Panc1 (cell line): ENCODE measurements at regions not wholly inside any gene's neighbourhood (a gene's known extent, or its start where the extent isn't known, plus 50 kb on each side); places are given as distances from the start of the nearest gene placed in this dataset.

Experiments
- ATAC-seq: fragments of 200-7000 bp; cut with Tn5 transposase; 2 replicates; pipeline ENCODE4 v1.9.1; 2020; ENCODE audit warnings: mild to moderate bottlenecking, moderate library complexity
- BruUV-seq: library from RNA; stranded (reverse); fragments of 400-500 nt; replicated peaks from 2 replicates; lab custom pipeline; 2021; lab: Mats Ljungman, UMichigan
- CTCF ChIA-PET: fragments of 300-600 bp; sonication (Branson Sonifier 250); formaldehyde crosslinking; loops from one replicate; lab custom pipeline; 2022; ENCODE audit warnings: antibody characterized with exemption; lab: Charles Lee
- POLR2A ChIA-PET: fragments of 300-600 bp; sonication (Branson Sonifier 250); formaldehyde crosslinking; loops from one replicate; lab custom pipeline; 2022; ENCODE audit warnings: antibody characterized with exemption; lab: Charles Lee
- DNase-seq: peaks from one replicate; pipeline ENCODE4 v3.0.0-alpha.2; 2010; ENCODE audit warnings: low read depth, low spot score
- H3K27ac ChIP-seq: 2 replicates; pipeline ENCODE4 v1.5.1; 2011; ENCODE audit warnings: mild to moderate bottlenecking, low read length, inconsistent platforms
- H3K27me3 ChIP-seq: fragments of 200-500 bp; sonication (Bioruptor generic); 2 replicates; pipeline ENCODE4 v1.6.0; 2014; ENCODE audit warnings: low read length, inconsistent platforms; ENCODE audit not compliant: control insufficient read depth, insufficient read depth
- H3K36me3 ChIP-seq: fragments of 200-500 bp; sonication (Bioruptor generic); 2 replicates; pipeline ENCODE4 v1.5.1; 2014; ENCODE audit warnings: inconsistent platforms, mild to moderate bottlenecking, low read length, moderate library complexity; ENCODE audit not compliant: control insufficient read depth, insufficient read depth
- H3K4me1 ChIP-seq: 2 replicates; pipeline ENCODE4 v1.5.1; 2011; ENCODE audit warnings: inconsistent platforms, mild to moderate bottlenecking, low read length, moderate library complexity; ENCODE audit not compliant: control insufficient read depth, insufficient read depth
- H3K4me3 ChIP-seq, 2 experiments: 2 replicates each; pipeline ENCODE4 v1.5.1; 2011 to 2012; ENCODE audit warnings: low read depth in 2 of 2, low read length in 2 of 2, mild to moderate bottlenecking in 2 of 2, inconsistent platforms in 1 of 2, moderate library complexity in 1 of 2
- H3K9me3 ChIP-seq: fragments of 200-500 bp; sonication (Bioruptor generic); 2 replicates; pipeline ENCODE4 v1.5.1; 2014; ENCODE audit warnings: low read depth, mild to moderate bottlenecking, inconsistent platforms, low read length, moderate library complexity; ENCODE audit not compliant: control insufficient read depth, insufficient read depth
- POLR2AphosphoS5 ChIP-seq: IDR thresholded peaks from 2 replicates; pipeline ENCODE4 v1.6.1; 2012; ENCODE audit warnings: mild to moderate bottlenecking, low read depth, low read length, moderate library complexity
- SIN3A ChIP-seq: IDR thresholded peaks from 2 replicates; pipeline ENCODE4 v1.6.1; 2012; ENCODE audit warnings: low read depth, mild to moderate bottlenecking, low read length, moderate library complexity, borderline replicate concordance; ENCODE audit not compliant: insufficient read depth
- TCF7L2 ChIP-seq: IDR thresholded peaks from 2 replicates; pipeline ENCODE4 v1.6.1; 2011; ENCODE audit warnings: mild to moderate bottlenecking, low read depth, low read length, inconsistent platforms
- in situ Hi-C: cut with HindIII; loops from 2 replicates; pipeline ENCODE4 v1.10.0; 2016; ENCODE audit warnings: low sequenced_read_pairs, low pct_unique_long_range_greater_than_20kb
- intact Hi-C: fragments of 100-400 bp; cut with micrococcal nuclease; formaldehyde crosslinking; loops from one replicate; pipeline ENCODE4 v1.10.0; 2022; ENCODE audit not compliant: unreplicated experiment
- TF ChIP-seq, protein P1 (sequence below), 2 experiments: IDR thresholded peaks; 2 replicates each; pipeline ENCODE4 v1.6.1; 2011 to 2012; ENCODE audit warnings: low read depth in 2 of 2, control low read depth in 1 of 2, low read length in 1 of 2, mild to moderate bottlenecking in 1 of 2, moderate library complexity in 1 of 2; ENCODE audit not compliant: insufficient read depth in 1 of 2
- TF ChIP-seq, protein P2 (sequence below): fragments of 450-650 bp; IDR thresholded peaks from 2 replicates; pipeline ENCODE4 v1.5.1; 2017; ENCODE audit warnings: mild to moderate bottlenecking

DNA sequence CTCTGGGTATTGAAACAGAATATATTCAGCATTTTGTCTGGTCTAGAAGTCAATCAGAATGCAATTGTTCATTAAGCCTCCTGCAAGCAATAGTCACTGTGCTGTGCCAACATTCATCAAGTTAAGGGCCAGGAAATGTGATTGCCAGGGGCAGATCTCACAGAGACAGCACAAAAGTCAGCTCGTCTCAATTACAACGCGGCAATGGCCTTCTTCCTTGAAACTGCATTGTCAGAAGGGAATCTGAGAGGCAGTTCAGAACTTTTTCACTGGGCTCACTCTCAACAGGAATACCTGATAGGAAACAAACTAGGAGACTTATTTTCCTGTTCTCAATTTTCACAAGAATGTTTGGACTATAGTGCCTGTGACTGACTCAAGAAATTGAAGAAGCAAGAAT, 131.1 kb upstream of the NR3C2 start:
- in situ Hi-C loops (no loop called here), intact Hi-C loops (no loop called here)
- no TSS peak for BruUV-seq
- no peak for ATAC-seq
- Histone ChIP-seq H3K4me3 (no peak overlapping the region), H3K36me3 (no peaks in the 10 kb centered on the region), H3K4me1 (no peaks in the 10 kb centered on the region), H3K27ac (no peak overlapping the region), H3K27me3 (no peaks in the 10 kb centered on the region), H3K9me3 (no peaks in the 10 kb centered on the region)
- POLR2A ChIA-PET: no interaction called here
- CTCF ChIA-PET: no interaction called here
- DNase-seq: no peak
- TF ChIP-seq SIN3A (no peak), TCF7L2 (no peak), POLR2AphosphoS5 (no peak)
- TF ChIP-seq, protein P1, sequence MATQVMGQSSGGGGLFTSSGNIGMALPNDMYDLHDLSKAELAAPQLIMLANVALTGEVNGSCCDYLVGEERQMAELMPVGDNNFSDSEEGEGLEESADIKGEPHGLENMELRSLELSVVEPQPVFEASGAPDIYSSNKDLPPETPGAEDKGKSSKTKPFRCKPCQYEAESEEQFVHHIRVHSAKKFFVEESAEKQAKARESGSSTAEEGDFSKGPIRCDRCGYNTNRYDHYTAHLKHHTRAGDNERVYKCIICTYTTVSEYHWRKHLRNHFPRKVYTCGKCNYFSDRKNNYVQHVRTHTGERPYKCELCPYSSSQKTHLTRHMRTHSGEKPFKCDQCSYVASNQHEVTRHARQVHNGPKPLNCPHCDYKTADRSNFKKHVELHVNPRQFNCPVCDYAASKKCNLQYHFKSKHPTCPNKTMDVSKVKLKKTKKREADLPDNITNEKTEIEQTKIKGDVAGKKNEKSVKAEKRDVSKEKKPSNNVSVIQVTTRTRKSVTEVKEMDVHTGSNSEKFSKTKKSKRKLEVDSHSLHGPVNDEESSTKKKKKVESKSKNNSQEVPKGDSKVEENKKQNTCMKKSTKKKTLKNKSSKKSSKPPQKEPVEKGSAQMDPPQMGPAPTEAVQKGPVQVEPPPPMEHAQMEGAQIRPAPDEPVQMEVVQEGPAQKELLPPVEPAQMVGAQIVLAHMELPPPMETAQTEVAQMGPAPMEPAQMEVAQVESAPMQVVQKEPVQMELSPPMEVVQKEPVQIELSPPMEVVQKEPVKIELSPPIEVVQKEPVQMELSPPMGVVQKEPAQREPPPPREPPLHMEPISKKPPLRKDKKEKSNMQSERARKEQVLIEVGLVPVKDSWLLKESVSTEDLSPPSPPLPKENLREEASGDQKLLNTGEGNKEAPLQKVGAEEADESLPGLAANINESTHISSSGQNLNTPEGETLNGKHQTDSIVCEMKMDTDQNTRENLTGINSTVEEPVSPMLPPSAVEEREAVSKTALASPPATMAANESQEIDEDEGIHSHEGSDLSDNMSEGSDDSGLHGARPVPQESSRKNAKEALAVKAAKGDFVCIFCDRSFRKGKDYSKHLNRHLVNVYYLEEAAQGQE (IDR thresholded peaks at IDR 0.05; ENCODE audit: insufficient read depth in 1 of 2, low read depth in 2 of 2, low read length in 1 of 2): no peak
- TF ChIP-seq, protein P2, sequence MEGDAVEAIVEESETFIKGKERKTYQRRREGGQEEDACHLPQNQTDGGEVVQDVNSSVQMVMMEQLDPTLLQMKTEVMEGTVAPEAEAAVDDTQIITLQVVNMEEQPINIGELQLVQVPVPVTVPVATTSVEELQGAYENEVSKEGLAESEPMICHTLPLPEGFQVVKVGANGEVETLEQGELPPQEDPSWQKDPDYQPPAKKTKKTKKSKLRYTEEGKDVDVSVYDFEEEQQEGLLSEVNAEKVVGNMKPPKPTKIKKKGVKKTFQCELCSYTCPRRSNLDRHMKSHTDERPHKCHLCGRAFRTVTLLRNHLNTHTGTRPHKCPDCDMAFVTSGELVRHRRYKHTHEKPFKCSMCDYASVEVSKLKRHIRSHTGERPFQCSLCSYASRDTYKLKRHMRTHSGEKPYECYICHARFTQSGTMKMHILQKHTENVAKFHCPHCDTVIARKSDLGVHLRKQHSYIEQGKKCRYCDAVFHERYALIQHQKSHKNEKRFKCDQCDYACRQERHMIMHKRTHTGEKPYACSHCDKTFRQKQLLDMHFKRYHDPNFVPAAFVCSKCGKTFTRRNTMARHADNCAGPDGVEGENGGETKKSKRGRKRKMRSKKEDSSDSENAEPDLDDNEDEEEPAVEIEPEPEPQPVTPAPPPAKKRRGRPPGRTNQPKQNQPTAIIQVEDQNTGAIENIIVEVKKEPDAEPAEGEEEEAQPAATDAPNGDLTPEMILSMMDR: no peak

DNA sequence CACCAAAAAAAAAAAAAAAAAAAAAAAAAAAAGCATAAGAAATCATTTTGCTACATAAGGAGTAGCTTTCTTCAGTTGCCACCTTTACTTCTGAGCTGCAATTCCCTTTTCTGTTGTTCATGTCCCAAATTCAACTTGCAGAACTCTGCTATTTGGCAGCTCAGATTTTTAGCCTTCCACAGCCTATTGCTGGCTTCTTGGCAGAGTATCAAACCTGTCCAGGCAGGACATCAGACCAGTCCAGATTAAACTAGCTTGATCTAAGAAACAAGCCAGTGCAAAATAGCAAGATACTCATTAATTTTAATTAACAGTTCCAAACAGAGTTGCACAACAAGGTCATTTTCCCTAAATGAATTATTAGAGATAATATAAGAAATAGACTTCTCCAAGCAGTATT, 123.6 kb upstream of the NR3C2 start:
- Histone ChIP-seq H3K4me3 (no peak overlapping the region), H3K9me3 (no peaks in the 10 kb centered on the region), H3K4me1 (no peaks in the 10 kb centered on the region), H3K36me3 (no peaks in the 10 kb centered on the region), H3K27me3 (no peaks in the 10 kb centered on the region), H3K27ac (no peak overlapping the region)
- intact Hi-C loops: no loop called here
- ChIA-PET CTCF (interaction anchor here (0.6 kb wide), 1 partner anchor 581 kb away, joined by 6 read pairs; no protein-coding TSS in a partner anchor), POLR2A (no interaction called here)
- DNase-seq: no peak
- TF ChIP-seq POLR2AphosphoS5 (no peak), TCF7L2 (no peak), SIN3A (no peak)
- TF ChIP-seq, protein P1 (IDR thresholded peaks at IDR 0.05; ENCODE audit: insufficient read depth in 1 of 2, low read depth in 2 of 2, low read length in 1 of 2): no peak
- TF ChIP-seq, protein P2: no peak
- in situ Hi-C loops: no loop called here
- no TSS peak for BruUV-seq
- ATAC-seq: no peak
